GM12872 (cell line): ENCODE measurements at regions not wholly inside any gene's neighbourhood (a gene's known extent, or its start where the extent isn't known, plus 50 kb on each side); places are given as distances from the start of the nearest gene placed in this dataset.

Source experiments
- TF ChIP-seq, protein P1 (sequence below): IDR thresholded peaks from 3 replicates; pipeline ENCODE4 v1.5.1; 2011; ENCODE audit warnings: low read depth, mild to moderate bottlenecking, low read length, moderate library complexity; ENCODE audit not compliant: insufficient read depth

DNA sequence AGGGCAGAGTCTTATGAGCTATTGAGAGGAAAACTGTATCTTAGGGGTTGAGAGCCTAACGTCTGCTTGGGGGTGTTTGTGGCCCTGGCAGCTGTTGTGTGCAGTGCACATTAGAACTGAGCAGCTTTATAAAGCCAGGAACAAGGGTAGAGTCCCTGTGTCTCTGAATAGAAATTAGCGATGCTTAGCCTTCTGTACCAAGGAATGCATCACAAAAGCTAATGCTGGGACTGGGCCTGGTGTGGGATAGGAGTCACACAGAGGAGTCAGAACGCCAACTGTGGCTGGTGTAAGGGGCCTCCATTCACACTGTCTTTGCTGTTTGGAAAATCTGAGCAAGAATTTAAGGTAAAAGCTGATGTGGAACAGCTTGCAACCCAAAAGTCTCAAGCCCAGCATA lies 283.2 kb downstream of the SOX11 start:
- TF ChIP-seq, protein P1, sequence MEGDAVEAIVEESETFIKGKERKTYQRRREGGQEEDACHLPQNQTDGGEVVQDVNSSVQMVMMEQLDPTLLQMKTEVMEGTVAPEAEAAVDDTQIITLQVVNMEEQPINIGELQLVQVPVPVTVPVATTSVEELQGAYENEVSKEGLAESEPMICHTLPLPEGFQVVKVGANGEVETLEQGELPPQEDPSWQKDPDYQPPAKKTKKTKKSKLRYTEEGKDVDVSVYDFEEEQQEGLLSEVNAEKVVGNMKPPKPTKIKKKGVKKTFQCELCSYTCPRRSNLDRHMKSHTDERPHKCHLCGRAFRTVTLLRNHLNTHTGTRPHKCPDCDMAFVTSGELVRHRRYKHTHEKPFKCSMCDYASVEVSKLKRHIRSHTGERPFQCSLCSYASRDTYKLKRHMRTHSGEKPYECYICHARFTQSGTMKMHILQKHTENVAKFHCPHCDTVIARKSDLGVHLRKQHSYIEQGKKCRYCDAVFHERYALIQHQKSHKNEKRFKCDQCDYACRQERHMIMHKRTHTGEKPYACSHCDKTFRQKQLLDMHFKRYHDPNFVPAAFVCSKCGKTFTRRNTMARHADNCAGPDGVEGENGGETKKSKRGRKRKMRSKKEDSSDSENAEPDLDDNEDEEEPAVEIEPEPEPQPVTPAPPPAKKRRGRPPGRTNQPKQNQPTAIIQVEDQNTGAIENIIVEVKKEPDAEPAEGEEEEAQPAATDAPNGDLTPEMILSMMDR = no peak

DNA sequence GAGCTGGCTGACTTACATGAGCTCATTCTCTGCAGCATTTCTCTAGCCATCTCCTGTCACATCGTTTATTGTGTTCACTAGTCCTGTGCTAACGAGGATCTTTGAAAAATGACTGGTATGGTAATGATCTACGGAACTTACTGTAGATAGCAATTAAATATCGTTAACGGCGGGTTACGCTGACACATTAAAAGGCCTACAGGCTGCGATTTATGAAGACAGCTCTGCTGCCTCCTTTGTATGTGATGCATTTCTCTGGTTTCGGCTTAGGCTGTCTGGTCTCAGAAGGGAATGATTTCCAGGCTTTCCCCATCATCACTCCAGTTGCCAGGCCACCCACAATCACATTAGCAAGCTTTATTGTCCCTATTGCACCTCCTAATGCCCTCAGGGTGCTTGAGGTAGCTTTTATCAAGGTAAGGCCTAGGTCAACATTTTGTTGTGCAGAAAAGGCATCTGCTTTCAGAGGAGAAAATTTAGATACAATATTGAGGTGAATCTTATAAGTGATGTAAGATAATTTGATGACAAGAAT lies 284.4 kb downstream of the SOX11 start:
- TF ChIP-seq, protein P1 = no peak

DNA sequence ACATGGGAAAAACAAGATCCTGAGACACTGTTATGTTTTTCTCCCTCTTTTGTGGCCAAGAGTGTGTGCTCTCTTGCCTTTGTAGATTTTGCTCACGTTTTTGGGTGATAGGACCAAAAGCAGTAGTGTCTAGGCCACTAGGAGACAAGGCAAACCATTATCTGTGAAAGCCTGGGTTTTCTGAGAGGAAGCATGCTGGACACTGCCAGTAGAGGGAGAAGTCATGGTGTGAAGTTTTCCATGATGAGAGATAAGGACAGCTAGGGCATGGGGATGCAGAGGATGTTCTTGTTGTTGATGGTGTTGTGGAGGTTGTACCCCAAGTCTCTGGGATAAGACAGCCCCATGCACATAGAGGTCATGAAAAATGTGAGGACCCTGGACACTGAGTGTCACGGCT lies 285.3 kb downstream of the SOX11 start:
- TF ChIP-seq, protein P1 = no peak

DNA sequence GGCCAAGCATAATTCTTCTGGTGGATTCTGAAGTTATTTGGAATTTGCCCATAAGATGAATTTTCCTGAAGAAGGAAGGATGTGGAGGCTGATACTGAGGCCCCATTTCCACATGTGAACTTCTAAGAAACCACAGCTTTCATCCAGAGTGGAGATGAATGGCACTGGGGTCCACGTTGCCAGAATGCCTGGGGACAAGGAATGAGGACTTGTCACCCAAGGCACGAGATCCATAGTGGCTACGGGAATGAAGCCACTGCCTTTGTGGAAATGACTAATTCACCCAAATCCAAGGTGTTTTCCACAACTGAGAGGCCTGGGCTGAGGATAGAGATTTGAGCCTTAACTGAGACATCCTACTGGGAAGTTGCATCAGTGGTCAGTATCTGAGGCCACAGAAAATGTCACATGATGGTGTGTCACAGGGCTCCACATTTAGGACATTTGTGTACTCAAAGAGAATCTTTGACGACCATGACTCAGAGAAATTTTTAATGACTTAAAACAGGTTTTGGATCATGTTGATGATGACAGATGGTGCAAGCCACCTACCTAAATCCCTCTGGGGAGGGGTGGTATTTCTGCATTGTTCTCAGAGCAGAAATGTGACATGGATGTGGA lies 286.1 kb downstream of the SOX11 start:
- TF ChIP-seq, protein P1 = no peak

DNA sequence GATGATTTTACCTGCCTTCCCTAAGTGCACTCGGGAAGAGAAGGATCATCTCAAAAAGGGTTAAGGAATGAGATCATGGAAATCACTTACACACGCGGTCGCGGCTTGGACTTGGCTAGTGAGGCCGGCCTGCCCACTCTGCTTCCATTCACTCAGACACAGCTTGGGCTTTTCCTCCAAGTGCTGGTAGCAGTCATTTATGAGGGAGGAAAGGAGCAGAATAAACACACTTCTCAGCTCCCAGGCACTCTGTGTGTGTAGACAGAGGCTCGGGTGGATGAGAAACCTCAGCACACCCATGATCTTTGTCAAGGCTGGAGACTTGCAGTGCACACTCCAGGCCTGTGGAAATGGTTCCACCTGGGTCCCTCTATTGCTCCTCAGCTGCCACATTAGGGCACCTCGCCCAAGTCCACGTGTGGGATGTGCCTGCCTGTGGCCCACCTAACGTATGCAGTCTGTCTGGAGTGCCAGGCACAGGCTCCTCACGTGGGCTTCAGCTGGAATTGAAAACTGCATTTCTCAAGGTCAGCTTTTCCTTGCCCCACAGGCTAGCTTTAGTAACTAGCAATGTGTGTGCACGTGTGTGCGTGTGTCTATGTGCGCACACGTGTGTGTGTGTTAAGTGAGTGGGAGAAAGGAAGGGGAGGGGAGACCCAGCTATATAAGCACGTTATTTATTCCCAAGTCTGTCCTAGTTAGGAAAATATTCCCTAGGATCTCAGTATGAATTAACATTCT lies 288.4 kb downstream of the SOX11 start:
- TF ChIP-seq, protein P1 = no peak

DNA sequence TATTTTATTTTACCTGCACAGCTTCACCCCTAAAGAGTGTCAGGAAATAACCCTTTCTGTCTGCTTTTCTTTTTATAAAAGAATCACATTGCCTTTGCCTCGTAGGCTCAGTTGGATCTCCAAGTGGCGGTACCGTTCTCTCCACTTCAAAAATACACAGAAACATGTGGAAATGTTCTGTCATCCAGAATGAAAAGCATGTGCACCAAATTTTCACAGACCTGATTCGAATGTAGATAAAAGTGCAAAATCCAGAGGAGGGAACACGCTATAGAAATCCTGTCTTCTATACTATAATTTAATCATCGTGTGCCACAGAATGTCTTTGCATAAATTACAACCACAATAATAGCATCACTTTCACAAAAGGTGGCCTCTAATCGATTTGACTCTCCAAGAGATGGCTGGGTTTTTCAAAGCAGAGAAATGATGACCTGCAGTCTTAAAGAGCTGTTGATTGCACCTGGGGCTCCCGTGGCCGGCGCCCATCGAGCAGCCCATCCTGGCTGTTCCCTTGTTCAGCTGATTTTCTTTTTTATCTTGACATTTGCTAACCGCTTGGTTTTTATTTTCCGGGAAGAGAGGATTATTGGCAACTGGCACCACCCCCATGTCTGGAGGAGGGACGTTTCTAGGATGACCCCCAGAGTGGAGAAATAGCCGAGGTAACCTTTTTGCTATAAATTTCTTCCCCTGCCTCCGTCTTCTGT lies 290.2 kb downstream of the SOX11 start:
- TF ChIP-seq, protein P1 = no peak

DNA sequence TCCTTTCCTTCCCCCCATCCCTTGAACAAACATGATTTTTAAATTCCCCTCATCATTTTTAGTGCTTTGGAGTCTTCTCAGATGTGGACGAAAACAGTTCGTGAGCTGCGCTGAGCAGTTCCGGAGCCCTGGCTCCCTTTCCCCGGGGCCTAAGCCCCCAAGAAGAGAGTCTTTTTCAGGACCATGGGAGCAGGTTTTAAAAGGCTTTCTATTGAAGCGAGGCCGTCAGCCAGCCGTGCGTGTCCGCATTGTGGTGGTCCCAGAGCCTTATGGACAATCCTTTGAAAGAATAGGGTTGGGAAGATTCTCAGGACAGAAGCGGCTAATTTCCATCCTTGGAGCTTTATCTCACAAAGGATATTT lies 290.7 kb downstream of the SOX11 start:
- TF ChIP-seq, protein P1 = no peak
